ENCODE measurements at regions not wholly inside any gene's neighbourhood (a gene's known extent, or its start where the extent isn't known, plus 50 kb on each side); places are given as distances from the start of the nearest gene placed in this dataset.

DNA sequence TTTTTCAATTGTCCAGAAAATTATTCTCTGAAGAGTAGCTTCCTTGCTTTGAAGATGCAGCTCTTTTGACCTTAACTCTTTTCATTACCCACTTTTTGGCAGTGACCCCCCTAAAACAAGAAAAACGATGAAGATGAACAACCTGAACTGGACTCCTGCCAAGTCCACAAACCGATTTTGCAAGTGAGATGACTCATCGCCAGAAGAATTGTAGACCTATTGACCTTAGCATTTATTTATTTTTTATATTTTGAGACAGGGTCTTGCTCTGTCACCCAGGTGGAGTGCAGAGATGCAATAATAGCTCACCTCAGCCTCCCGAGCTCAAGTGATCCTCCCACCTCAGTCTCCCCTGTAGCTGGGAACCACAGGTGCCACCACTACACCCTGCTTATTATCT, 859.2 kb downstream of the GATA3 start:
- TF ChIP-seq, protein P1, sequence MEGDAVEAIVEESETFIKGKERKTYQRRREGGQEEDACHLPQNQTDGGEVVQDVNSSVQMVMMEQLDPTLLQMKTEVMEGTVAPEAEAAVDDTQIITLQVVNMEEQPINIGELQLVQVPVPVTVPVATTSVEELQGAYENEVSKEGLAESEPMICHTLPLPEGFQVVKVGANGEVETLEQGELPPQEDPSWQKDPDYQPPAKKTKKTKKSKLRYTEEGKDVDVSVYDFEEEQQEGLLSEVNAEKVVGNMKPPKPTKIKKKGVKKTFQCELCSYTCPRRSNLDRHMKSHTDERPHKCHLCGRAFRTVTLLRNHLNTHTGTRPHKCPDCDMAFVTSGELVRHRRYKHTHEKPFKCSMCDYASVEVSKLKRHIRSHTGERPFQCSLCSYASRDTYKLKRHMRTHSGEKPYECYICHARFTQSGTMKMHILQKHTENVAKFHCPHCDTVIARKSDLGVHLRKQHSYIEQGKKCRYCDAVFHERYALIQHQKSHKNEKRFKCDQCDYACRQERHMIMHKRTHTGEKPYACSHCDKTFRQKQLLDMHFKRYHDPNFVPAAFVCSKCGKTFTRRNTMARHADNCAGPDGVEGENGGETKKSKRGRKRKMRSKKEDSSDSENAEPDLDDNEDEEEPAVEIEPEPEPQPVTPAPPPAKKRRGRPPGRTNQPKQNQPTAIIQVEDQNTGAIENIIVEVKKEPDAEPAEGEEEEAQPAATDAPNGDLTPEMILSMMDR (IDR thresholded peaks at IDR 0.05; ENCODE audit: borderline replicate concordance, control extremely low read depth, extremely low read depth, insufficient read depth, missing control alignments), result no peak
- no peak for DNase-seq (ENCODE audit: low spot score)
- in situ Hi-C loops (cut with MboI; ENCODE audit: low sequenced_read_pairs, unreplicated experiment), result no loop called here

DNA sequence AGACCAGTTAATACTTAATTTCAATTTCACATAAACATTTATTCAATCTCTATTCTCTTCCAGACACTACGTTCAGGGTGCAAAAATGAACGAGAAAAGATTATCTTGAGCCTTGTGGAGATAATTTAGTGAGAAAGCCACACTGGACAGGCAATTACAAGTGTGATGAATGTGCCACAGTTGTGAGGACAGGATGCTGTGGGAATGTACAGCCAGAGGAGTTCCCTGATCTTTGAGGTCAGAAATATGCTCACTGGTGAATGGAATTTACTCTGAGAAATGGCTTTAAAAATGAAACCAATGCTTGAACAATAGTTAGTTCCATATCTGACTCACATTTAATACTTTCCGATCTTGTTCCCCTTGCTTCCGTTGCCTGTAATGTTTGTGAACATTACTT, 864.8 kb downstream of the GATA3 start:
- DNase-seq (ENCODE audit: low spot score), result no peak
- in situ Hi-C loops (cut with MboI; ENCODE audit: low sequenced_read_pairs, unreplicated experiment), result no loop called here
- TF ChIP-seq, protein P1 (IDR thresholded peaks at IDR 0.05; ENCODE audit: borderline replicate concordance, control extremely low read depth, extremely low read depth, insufficient read depth, missing control alignments), result no peak

DNA sequence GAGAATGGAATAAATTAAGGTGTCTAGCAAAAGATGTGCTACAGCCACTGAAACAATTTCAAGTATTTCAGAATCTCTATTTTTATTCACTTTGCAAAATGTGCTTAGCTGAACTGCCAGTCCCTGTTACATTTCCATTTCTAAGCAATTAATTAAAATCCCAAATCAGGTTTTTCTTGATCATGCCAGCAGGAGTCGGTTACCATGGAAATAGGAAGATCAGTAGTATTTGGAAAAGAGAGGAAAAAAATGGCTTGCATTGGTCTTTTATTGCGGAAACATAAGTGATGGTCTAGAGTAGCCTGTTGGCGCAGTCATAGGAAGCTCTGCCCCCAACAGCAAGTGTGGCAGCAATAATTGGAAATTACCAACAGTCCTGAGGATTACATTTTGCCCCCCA, 867.1 kb downstream of the GATA3 start:
- in situ Hi-C loops (cut with MboI; ENCODE audit: low sequenced_read_pairs, unreplicated experiment), result no loop called here
- no peak for DNase-seq (ENCODE audit: low spot score)
- TF ChIP-seq, protein P1 (IDR thresholded peaks at IDR 0.05; ENCODE audit: borderline replicate concordance, control extremely low read depth, extremely low read depth, insufficient read depth, missing control alignments), result no peak

DNA sequence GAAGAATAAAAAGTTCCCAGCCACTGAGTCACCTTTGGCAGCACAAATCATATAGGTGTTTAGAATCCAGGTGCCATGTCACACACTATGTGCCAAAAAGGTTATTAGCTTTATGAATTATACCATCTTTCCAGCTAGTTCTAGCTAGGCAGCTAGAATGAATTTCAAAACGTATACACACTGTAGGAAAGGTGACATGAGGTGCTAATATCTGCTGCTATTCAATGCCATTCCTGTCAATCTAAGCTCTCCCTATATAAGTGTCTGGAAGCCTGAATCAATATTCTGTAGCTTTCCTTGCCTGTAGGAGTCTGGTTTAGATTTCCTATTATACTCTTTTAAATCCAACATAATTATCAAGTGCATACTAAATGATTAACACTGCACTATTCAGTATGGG, 868.6 kb downstream of the GATA3 start:
- TF ChIP-seq, protein P1 (IDR thresholded peaks at IDR 0.05; ENCODE audit: borderline replicate concordance, control extremely low read depth, extremely low read depth, insufficient read depth, missing control alignments), result no peak

DNA sequence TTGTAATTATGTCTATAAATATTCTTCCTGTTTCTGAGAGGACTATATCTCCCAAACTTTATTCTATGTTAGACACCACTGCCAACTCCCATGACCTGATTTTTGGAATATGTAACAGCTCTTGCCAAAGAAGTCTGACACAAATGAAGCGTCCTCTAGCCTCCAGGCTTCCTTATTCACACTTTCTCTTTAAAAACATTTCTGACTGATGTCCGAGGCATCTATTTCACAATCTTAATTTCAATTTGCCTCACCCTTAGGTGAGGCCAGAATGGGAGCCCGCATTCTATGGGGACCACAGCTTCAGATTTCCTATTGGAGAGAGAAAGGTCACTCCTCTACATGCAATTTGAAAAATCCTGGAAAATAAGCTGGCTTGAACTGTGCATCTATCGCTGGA, 873.2 kb downstream of the GATA3 start:
- no peak for DNase-seq (ENCODE audit: low spot score)
- TF ChIP-seq, protein P1 (IDR thresholded peaks at IDR 0.05; ENCODE audit: borderline replicate concordance, control extremely low read depth, extremely low read depth, insufficient read depth, missing control alignments), result no peak
- in situ Hi-C loops (cut with MboI; ENCODE audit: low sequenced_read_pairs, unreplicated experiment), result no loop called here

More for the DNA sequence above, 868.6 kb downstream of the GATA3 start:
- DNase-seq (ENCODE audit: low spot score), result no peak
- in situ Hi-C loops (cut with MboI; ENCODE audit: low sequenced_read_pairs, unreplicated experiment), result no loop called here

DNA sequence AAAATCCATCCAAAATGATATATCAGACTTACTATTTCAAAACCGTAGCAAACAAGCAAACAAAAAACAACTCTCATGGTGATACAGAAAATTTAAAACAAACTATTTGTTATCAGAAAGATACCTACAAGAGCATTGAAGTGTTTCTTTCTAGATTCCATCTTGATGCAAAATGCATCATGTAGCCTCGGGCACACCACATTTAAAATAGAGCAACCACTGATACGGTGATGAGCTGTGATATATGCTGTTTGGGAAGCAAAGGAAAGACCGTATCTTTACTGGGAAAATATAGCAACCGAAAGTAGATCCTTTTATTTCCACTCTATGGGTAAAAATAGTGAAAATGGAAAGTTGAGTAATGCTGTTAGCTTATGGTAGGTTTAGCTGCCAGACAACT, 892.0 kb downstream of the GATA3 start:
- DNase-seq (ENCODE audit: low spot score), result no peak
- in situ Hi-C loops (cut with MboI; ENCODE audit: low sequenced_read_pairs, unreplicated experiment), result no loop called here
- TF ChIP-seq, protein P1 (IDR thresholded peaks at IDR 0.05; ENCODE audit: borderline replicate concordance, control extremely low read depth, extremely low read depth, insufficient read depth, missing control alignments), result no peak

DNA sequence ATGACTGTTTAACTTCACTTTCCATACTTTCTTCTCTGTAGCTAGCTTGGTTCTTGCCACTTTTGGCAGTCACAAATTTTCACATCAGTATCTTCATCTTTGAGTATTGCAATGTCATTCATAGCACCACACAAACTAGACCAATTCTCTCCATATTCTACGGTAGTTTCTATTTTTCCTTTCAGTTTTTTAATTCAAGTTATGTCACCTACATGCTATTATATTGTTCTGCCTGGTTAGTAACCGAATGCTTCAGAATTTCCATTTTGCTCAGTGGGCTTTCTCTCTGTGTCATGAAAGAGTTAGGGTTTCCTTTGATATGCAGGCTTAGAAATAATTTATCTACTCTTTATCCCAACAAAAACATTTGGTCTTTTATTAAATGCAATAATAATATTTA, 896.5 kb downstream of the GATA3 start:
- in situ Hi-C loops (cut with MboI; ENCODE audit: low sequenced_read_pairs, unreplicated experiment), result no loop called here
- TF ChIP-seq, protein P1 (IDR thresholded peaks at IDR 0.05; ENCODE audit: borderline replicate concordance, control extremely low read depth, extremely low read depth, insufficient read depth, missing control alignments), result no peak
- no peak for DNase-seq (ENCODE audit: low spot score)
